NCI-H146 (cell line): ENCODE measurements at regions not wholly inside any gene's neighbourhood (a gene's known extent, or its start where the extent isn't known, plus 50 kb on each side); places are given as distances from the start of the nearest gene placed in this dataset.

Experiments used
- DNase-seq: peaks from one replicate; lab custom pipeline; 2025; lab: John Stamatoyannopoulos, UW

GRCh38 chr10:3516923-3517255, 268.1 kb downstream of the KLF6 start:
- no peak for DNase-seq

DNA sequence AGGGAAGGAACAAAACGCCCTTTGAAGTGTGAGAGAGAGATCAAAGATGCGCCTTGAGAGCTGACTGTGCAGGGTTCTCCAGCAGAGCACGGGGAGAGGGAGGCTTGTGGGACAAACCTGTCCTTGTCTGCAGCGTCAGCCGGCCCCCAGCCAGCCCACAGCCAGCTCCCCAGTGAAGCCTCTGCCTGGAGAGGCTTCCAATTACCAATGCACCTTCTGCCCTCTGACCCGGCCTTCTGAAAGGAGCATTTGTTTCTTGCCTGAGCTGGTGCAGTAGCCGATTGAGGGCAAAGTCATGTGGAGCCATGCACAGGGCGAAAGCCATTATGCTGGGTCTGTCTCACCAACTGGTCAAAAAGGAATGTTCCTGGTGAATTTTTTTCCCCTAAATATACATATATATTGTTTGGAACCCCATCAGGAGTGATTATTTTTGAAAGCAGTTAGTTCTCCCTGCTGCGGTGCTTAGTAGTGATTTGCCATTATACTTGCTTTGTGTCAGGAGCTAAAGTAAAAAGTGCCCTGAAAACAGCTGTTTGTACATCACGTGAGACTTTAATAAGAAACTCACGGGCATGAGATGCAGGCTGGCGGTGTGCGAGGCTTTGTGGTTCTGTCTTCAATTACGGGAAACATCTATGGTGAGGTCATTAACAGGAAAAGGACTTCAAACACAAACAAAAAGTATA, 268.6 kb downstream of the KLF6 start:
- DNase-seq, result no peak

- no peak for DNase-seq
These were observed 270.3 kb downstream of the KLF6 start for GRCh38 chr10:3514691-3515090.

GRCh38 chr10:3512263-3512662, 272.7 kb downstream of the KLF6 start:
- DNase-seq, result no peak

DNA sequence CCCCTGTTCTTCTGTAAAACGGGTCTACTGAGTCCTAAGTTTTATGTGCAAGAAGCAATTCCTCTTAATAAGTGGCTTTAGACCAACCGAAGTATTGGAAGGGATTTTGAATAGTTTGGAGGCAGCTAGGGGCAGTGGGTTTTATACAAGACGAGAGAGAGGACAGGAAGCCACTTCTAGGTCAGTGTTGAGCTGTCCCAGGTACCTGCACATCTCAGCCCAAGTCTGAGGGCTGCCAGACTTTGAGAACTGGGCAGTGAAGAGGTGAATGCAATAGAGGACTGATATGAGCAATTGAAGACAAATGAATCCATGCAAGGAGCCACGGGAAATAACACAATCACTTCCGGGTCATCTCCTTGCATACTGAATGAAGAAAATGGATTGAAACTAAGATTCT, 273.5 kb downstream of the KLF6 start:
- no peak for DNase-seq

GRCh38 chr10:3510741-3511140, 274.3 kb downstream of the KLF6 start:
- no peak for DNase-seq

DNA sequence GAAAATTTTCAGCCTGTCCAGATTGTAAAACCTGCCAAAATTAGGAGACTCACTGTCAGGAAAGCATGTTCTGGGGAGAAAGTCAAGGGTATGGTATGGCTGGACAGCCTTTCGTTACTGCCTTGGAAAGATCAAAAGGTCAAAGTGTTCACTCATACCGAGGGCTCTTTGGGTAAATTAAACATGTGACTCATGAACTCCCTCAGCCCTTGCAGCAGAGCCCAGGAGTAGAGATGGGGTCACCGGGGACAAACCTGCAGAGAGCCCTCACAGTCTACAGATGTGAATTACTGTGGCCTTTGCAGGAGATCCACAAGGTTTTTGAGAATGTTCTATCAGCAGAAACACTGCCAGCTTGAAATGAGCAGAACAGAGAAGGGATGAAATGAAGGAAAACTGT, 275.7 kb downstream of the KLF6 start:
- DNase-seq, result no peak

- DNase-seq, result no peak
These were observed 281.7 kb downstream of the KLF6 start for GRCh38 chr10:3503299-3503698.

GRCh38 chr10:3502673-3503072, 282.3 kb downstream of the KLF6 start:
- DNase-seq, result peak; percentile 89

DNA sequence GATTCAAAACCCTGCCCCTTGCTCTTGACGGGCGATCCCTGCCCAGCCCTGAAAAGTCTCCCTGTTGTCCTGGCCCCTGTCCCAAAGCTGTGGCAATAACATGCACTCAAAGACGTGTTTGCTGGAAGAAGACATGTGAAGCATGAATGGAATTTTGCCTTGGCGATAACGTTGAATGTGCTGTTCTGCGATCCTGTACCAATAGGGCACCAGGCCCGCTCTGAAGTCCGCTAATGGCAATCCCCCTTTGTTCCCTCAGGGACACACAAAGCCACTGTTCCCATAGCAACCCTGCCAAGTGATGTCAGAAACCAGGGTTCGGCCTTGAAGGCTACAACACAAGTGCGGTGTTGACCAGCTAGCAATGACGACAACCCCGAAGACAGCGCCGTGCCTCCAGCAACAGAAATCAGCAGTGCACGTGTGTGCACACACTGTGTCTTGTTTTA, 284.6 kb downstream of the KLF6 start:
- peak; percentile 79 for DNase-seq

DNA sequence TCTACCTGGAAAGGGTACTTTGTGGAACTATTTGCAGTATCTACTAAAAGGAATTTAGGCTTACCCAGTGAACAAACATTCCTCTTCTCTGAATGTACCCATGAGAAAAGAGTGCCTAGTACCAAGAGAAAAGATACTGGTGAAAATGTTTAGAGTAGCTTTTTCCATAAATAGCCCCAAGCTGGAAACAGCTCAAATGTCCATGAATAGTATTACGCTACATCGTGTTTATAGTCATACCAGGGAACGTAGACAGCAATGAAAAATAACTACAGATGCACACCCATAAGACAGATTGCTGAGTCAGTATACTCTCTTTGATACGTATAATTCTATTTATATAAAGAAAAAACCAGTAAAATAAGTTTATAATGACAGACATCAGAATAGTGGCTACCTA, 285.9 kb downstream of the KLF6 start:
- no peak for DNase-seq

- DNase-seq, result no peak
These were observed 287.4 kb downstream of the KLF6 start for GRCh38 chr10:3497581-3497980.

GRCh38 chr10:3496138-3496537, 288.9 kb downstream of the KLF6 start:
- DNase-seq, result no peak

GRCh38 chr10:3495281-3495680, 289.7 kb downstream of the KLF6 start:
- no peak for DNase-seq

- no peak for DNase-seq
These were observed 290.2 kb downstream of the KLF6 start for GRCh38 chr10:3494838-3495230.

- no peak for DNase-seq
These were observed 290.7 kb downstream of the KLF6 start for GRCh38 chr10:3494131-3494837.

GRCh38 chr10:3493621-3494020, 291.4 kb downstream of the KLF6 start:
- DNase-seq, result no peak

- no peak for DNase-seq
These were observed 293.4 kb downstream of the KLF6 start for GRCh38 chr10:3491571-3491970.

DNA sequence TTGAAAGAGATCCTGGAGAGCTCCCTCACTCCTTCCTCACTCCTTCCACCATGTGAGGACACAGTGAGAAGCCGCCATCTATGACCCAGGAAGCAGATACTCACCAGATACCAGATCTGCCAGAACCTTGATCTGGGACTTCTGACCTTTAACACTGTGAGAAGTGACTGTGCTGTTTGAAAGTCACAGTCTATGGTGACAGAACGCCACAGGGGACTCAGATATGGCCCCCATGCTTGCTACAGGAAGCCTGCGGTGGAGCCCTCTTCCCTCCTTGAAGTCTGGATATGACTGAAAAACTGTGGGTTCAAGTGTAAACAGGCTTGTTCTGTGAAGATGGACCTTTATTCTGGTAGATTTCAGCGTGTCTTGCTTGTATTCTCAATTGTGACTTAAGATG, 297.8 kb downstream of the KLF6 start:
- DNase-seq, result no peak

DNA sequence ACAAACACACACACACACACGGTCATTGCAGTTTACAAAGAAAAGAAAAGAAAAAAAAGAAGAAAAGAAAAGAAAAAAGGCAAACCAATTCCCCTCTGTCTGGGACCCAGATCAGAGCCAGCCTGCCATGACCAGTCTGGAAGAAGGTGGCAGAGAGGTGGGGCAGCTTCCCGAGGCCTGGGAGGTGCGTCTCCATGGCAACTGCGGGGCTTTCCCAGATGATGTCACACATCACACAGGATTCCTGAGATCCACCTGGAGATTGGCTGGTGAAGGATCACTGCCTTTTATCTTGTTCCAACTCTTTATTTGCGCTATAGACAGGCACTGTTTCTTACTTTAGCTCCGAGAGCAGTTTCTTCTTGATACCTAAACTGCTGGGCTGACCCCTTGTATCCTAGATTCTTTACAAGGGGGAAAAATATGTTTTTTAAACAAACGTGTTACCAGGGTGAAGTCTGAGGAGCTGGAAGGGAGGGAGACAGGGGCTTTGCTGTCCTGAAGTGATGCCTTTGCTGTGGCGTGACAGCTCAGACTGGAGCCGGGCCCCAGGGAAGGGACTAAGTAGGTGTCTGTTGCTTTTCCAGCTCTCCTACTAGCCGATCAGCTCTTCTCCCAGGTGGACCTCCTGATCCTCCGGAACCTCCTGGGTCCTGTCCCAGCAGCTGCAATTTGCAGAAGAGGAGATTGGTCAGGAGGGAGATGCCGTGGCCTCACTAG, 298.5 kb downstream of the KLF6 start:
- DNase-seq, result peak; percentile 98

DNA sequence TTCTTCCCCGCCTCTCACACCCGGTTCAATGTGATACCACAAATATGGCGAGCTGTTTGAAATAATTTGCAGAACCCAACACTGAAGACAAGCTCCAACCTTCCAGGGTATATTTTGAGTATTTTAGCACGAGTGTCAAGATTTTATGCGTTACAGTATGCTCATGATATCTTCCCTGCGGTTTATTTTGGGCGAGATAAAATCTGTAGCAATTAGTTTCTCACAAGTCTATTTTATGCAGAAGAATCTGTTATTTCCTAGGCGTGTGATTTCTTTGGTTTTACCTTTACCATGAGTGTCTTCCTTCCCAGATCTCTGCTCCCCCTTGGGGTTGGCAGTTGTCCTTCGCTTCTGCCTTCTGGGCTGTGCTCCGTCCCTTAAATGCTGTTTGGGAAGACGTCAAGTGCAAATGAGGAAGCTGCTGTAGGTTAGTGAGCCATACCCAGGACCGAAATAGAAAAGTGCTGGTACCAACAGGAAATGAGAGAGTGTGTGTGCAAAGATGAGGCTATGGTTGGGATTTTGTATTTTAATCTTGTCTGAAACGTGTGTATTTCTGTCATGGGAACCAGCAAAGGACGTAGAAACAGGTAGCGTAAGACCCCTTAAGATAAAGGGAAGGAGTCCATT, 299.8 kb downstream of the KLF6 start:
- DNase-seq, result no peak

DNA sequence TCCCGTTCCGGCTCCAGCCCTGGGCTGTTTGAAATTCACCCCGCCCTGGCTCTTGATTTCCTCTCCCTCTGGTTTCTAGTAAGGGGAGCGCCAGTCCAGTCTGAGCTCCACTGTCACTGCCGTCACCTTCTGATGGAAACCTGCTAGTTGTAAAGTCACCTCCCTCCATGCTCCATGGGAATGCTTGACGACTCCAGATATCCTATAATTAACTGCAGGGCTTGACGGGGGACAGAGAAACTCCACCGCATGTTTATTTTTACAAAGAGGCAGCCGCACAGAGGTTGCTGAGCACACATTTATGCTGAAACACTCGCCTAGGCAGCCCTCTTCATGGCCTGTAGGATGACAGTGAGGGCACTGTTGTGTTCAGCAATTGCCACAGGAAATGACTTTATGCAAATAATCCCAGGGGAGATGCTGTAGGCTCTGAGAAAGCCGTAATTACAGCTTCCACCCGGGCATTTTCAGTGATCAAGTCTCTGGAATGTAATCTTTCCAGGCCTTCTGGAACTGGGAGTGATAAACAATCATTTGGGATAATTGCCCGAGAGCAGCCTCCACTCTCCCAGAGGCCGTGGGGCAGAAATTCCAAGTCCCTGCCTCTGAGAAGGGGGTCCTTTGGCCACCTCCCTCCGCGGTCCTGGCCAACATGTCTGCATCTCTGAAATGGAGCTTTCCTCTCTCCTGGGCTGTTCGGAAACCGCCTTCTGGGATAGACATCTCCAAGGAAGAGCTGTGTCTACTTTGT, 300.5 kb downstream of the KLF6 start:
- peak; percentile 66 for DNase-seq
